ENCODE measurements at regions not wholly inside any gene's neighbourhood (a gene's known extent, or its start where the extent isn't known, plus 50 kb on each side); places are given as distances from the start of the nearest gene placed in this dataset.

DNA sequence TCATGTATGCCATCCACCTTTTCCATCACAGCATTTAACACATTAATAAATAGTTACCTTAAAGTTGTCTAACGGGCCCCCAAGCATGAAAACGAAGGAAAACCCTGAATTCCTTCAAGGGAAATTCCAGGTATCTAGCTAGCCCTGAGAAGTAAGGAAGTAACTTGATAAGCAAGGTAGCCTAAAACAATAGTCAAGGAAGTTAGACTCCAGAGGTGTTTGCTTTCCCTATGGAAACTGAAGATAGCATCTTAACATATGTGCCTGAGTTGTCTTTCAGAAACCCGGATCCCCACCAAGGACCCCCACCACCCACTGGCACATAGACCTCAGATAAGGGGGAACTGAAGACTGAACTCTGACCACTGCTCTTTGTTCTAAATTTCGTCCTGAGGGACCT is 127.4 kb downstream of the TBXT start:
- Histone ChIP-seq H3K4me2 (no peak overlapping the region), H3K9ac (no peak overlapping the region), H3K9me3 (replicated peaks in 1 of 11) (peaks cover 5 to 15% (median 9%) of the 10 kb centered on the region in 11 experiments; a peak in 12 of 22 replicates), H3K27ac (no peak overlapping the region), H3K27me3 (no peaks in the 10 kb centered on the region), H3K4me3 (no peak overlapping the region), H4K20me1 (no peaks in the 10 kb centered on the region), H3K36me3 (no peaks in the 10 kb centered on the region), H3K4me1 (no peaks in the 10 kb centered on the region)
- no peak for TF ChIP-seq Cebpa-rat (IDR thresholded peaks at IDR 0.05)

DNA sequence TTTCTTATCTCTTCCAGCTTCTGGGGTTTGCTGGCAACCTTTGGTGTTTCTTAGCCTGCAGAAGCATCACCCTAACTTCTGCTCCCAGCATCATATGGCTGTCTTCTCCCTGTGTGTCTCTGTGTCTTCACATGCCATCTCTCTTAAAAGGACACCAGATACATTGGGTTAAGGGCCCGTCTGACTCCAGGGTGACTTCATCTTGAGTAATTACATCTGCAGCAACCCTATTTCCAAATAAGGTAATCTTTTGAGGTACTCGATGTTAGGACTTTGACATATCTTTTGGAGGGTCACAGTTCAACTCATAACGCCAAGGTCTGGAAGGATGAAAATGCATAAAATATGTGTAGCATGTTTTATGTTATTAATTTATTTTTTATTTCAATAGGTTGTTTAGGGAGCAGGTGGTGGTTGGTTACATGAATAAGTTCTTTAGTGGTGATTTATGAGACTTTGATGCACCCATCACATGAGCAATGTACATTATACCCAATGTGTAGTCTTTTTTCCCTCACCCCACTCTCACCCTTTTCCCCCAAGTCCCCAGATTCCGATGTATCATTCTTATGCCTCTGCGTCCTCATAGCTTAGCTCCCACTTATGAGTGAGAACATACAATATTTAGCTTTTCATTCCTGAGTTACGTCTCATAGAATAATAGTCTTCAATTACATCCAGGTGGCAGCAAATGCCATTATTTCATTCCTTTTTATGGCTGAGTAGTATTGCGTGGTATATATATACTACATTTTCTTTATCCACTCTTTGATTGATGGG is 131.1 kb downstream of the TBXT start:
- no peaks in the 10 kb centered on the region for H3K36me3 ChIP-seq
- no peak overlapping the region for H3K27ac ChIP-seq
- TF ChIP-seq Cebpa-rat (IDR thresholded peaks at IDR 0.05), result no peak
- H3K27me3 ChIP-seq, result no peaks in the 10 kb centered on the region
- no peaks in the 10 kb centered on the region for H4K20me1 ChIP-seq
- peaks cover 5 to 20% (median 9%) of the 10 kb centered on the region in 11 experiments; a peak in 12 of 22 replicates for H3K9me3 ChIP-seq (replicated peaks in 1 of 11)
- no peak overlapping the region for H3K4me3 ChIP-seq
- H3K9ac ChIP-seq, result no peak overlapping the region
- H3K4me1 ChIP-seq, result no peaks in the 10 kb centered on the region
- H3K4me2 ChIP-seq, result no peak overlapping the region

DNA sequence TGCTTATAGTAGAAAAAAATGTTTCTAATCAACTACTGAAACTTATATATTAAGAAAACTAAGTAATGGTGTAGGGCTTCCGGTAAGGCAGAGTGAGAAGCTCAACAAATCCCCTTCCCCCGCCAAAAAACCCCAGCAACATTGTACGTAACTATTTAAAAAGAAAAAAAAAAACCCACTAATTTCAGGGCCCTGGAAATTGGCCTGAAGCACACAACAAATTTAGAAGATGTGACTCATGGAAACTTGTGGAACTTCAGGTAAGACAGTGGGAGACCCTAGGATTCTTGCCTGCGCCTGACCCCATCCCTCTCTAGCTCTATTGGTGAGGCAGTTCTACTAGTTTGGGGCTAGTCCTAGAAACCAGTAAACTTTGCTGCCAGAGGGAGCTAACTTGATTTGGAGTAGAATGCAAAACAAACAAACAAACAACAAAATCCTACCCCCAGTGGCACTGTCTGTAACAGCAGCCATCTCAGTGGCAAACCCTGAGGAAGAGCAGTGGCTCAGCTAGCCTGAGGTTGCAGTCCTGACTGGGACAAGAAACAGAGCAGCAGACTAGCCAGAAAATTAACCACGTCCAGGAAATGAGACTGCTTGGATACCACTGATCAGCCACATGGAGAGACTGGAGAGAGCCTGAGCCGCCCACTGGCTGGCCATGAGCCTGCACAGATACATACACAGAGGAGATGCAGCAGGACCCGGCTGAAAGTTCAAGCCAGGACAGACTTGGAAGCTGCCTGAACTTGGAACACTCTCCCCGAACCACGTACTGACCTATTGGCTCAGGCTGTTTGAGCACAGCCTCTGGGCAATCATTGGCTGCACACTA is 135.1 kb downstream of the TBXT start:
- Histone ChIP-seq H3K4me1 (peaks cover 0 to 1% (median 0%) of the 10 kb centered on the region in 10 experiments; a peak in 1 of 20 replicates), H3K4me3 (no peak overlapping the region), H3K27ac (no peak overlapping the region), H3K4me2 (no peak overlapping the region), H3K9ac (no peak overlapping the region), H4K20me1 (no peaks in the 10 kb centered on the region), H3K36me3 (no peaks in the 10 kb centered on the region), H3K9me3 (replicated peaks in 1 of 11) (peaks cover 0 to 8% (median 3%) of the 10 kb centered on the region in 11 experiments; a peak in 11 of 22 replicates), H3K27me3 (no peaks in the 10 kb centered on the region)
- TF ChIP-seq Cebpa-rat (IDR thresholded peaks at IDR 0.05), result no peak

DNA sequence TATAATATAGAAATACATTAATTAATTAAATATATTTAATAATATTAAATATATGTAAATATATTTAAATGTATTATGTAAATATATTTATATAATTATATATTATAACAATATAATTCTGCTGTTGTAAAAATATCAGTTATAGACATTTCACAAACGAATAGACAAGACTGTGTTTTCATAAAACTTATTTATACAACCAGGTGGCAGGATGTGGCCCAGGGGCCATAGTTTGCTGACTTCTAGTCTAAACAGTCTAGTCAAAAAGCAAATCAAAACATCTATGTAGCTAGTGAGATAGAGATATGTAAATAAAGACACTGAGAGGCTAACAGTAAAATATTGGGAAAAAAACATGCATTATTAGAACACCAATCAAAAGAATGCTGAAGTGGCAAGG is 136.4 kb downstream of the TBXT start:
- Histone ChIP-seq H3K27me3 (no peaks in the 10 kb centered on the region), H3K4me3 (no peak overlapping the region), H3K4me1 (peaks cover 0 to 4% (median 0%) of the 10 kb centered on the region in 10 experiments; a peak in 1 of 20 replicates), H3K36me3 (no peaks in the 10 kb centered on the region), H3K9me3 (replicated peaks in 1 of 11) (peaks cover 0 to 5% (median 0%) of the 10 kb centered on the region in 11 experiments; a peak in 2 of 22 replicates), H4K20me1 (no peaks in the 10 kb centered on the region), H3K4me2 (no peak overlapping the region), H3K27ac (no peak overlapping the region), H3K9ac (no peak overlapping the region)
- TF ChIP-seq Cebpa-rat (IDR thresholded peaks at IDR 0.05), result no peak

DNA sequence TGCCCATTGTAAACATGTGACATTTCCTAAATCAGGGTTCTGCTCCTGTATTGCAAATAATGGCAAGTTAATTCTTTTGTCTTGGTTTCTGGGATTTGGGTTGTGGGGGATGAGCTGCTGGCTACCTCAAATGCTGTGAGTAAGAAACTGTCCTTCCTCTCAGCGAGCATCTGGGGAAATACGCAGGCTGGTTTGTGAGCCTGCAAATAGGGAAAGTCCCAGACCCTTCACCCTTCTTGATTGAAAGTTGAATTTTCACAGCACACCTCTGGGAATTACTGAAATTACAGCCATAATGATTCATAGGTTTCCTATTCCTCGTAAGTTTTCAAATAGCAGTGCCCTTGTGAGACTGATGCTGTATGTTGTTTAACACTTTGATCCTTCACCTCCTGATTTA is 138.1 kb downstream of the TBXT start:
- Histone ChIP-seq H3K27me3 (no peaks in the 10 kb centered on the region), H3K4me3 (no peak overlapping the region), H4K20me1 (no peaks in the 10 kb centered on the region), H3K4me1 (peaks cover 0 to 4% (median 0%) of the 10 kb centered on the region in 10 experiments; a peak in 1 of 20 replicates), H3K36me3 (no peaks in the 10 kb centered on the region), H3K27ac (no peak overlapping the region), H3K4me2 (no peak overlapping the region), H3K9me3 (replicated peaks in 1 of 11) (peaks cover 0 to 8% (median 2%) of the 10 kb centered on the region in 11 experiments; a peak in 7 of 22 replicates), H3K9ac (no peak overlapping the region)
- TF ChIP-seq Cebpa-rat (IDR thresholded peaks at IDR 0.05), result no peak

DNA sequence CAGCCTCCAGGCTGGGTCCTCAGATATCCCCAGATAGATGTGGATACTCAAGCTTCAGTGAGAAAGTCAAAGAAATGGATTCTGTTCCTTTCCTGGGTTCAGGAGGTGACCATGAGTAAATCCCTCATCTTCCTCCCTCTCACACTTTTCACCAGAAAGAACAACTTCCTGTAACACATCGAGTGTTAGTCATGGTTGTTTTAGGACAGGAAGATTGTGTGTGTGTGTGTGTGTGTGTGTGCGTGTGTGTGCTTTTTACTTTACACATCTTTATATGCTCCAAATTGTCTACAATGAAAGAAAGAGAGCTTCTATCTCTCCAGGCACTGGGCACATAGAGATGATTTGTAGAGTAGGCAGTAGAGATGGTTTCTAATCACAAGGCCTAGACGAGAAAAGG is 139.9 kb downstream of the TBXT start:
- Histone ChIP-seq H3K27ac (no peak overlapping the region), H3K4me3 (no peak overlapping the region), H3K36me3 (no peaks in the 10 kb centered on the region), H4K20me1 (no peaks in the 10 kb centered on the region), H3K4me2 (no peak overlapping the region), H3K4me1 (peaks cover 0 to 4% (median 0%) of the 10 kb centered on the region in 10 experiments; a peak in 1 of 20 replicates), H3K9ac (no peak overlapping the region), H3K27me3 (no peaks in the 10 kb centered on the region), H3K9me3 (replicated peaks in 1 of 11) (peaks cover 0 to 16% (median 3%) of the 10 kb centered on the region in 11 experiments; a peak in 7 of 22 replicates)
- no peak for TF ChIP-seq Cebpa-rat (IDR thresholded peaks at IDR 0.05)

DNA sequence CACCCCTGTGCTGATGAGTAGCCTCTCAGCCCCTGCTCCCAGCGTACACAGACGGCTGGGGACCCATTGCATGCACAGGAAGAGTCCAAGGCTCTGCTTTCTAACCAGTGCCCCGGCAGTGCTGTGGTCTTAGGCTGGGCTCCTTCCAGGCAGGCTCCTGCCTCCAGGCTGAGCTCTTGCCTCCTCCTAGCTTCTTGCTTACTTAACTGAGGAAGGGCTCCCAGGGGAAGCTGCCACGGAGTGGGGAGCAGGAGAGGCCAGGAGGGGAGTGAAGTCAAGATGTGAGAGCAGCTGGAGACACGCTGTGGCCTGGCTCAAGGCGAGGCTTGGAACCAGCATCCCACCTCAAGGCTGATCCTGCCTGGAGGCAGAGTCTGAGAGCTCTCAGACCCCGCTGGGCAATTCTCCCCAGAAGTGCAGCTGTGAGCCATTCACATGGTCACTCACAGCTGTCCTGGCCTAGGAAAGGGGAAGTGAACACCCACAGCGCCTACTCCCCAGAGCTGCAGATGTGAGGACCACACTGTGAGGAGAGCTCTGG is 141.0 kb downstream of the TBXT start:
- Histone ChIP-seq H3K9me3 (replicated peaks in 1 of 11) (peaks cover 0 to 16% (median 3%) of the 10 kb centered on the region in 11 experiments; a peak in 9 of 22 replicates), H4K20me1 (no peaks in the 10 kb centered on the region), H3K9ac (no peak overlapping the region), H3K36me3 (no peaks in the 10 kb centered on the region), H3K4me2 (no peak overlapping the region), H3K27me3 (no peaks in the 10 kb centered on the region), H3K27ac (no peak overlapping the region), H3K4me1 (peaks cover 0 to 4% (median 0%) of the 10 kb centered on the region in 10 experiments; a peak in 1 of 20 replicates), H3K4me3 (no peak overlapping the region)
- TF ChIP-seq Cebpa-rat (IDR thresholded peaks at IDR 0.05), result no peak

DNA sequence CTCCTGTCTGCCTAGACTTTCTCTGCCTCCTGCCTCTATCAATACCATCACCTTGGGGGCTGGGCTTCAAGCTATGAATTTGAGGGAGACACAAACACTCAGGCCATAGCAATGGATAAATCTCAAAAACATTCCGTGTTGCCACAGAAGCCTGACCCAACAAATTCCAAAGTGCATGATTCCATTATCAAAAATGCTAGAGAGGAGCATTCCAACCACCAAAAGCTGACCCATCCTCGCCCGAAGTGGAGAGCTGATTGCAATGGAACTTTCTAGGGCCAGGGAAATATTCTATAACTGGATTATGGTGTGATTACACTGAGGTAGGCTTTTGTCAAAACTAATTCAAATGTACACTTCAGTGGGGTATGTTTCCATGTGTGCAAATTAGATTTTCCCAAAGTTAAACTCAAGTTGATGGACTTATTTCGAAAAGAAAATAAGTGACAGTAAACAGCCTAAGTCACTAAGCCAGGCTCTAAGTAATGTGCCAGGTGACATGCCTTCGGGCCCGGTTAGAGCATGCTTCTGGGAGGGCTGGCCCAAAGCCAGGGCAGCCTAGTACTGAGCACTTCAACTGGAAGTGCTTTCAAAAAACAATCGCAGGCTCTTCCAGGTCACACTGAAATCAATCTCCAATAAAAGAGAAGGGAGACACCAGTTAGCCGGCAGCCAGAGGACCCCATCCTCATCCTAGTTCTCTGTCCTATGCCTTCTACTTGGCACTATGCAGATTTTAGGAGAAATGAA is 142.3 kb downstream of the TBXT start:
- no peaks in the 10 kb centered on the region for H3K36me3 ChIP-seq
- no peak overlapping the region for H3K27ac ChIP-seq
- H4K20me1 ChIP-seq, result no peaks in the 10 kb centered on the region
- peaks cover 0 to 4% (median 0%) of the 10 kb centered on the region in 10 experiments; a peak in 1 of 20 replicates for H3K4me1 ChIP-seq
- H3K27me3 ChIP-seq, result no peaks in the 10 kb centered on the region
- H3K9ac ChIP-seq, result no peak overlapping the region
- peaks cover 0 to 21% (median 7%) of the 10 kb centered on the region in 11 experiments; a peak in 13 of 22 replicates for H3K9me3 ChIP-seq (replicated peaks in 1 of 11)
- no peak overlapping the region for H3K4me3 ChIP-seq
- no peak for TF ChIP-seq Cebpa-rat (IDR thresholded peaks at IDR 0.05)
- H3K4me2 ChIP-seq, result no peak overlapping the region

Measured in BLaER1 treated with 17β-estradiol and CSF1 and Interleukin-3, amounts not matched to agents 10 nM and 100 nM (cell line).